Suprapubic skin (tissue), 4 donors: ENCODE measurements at regions not wholly inside any gene's neighbourhood (a gene's known extent, or its start where the extent isn't known, plus 50 kb on each side); places are given as distances from the start of the nearest gene placed in this dataset.

ENCODE experiments used
- POLR2A ChIP-seq, 2 donors: fragments of 450-650 bp; IDR thresholded peaks; one replicate each; pipeline ENCODE4 v1.6.1; 2017; ENCODE audit warnings: antibody characterized with exemption in 2 of 2, mild to moderate bottlenecking in 2 of 2, moderate library complexity in 2 of 2
- POLR2AphosphoS5 ChIP-seq, 3 donors: sonication (generic); formaldehyde crosslinking; IDR thresholded peaks; one replicate each; pipeline ENCODE4 v1.6.1; 2017; ENCODE audit warnings: antibody characterized with exemption in 3 of 3
- TF ChIP-seq, protein P1 (sequence below), 2 donors: fragments of 200-600 bp in 1 of 2; fragments of 450-650 bp in 1 of 2; sonication (generic) in 1 of 2; IDR thresholded peaks; one replicate each; pipeline ENCODE4 v1.5.1; 2016 to 2019; ENCODE audit warnings: antibody characterized with exemption in 2 of 2, mild to moderate bottlenecking in 1 of 2, moderate library complexity in 1 of 2

- TF ChIP-seq, protein P1, sequence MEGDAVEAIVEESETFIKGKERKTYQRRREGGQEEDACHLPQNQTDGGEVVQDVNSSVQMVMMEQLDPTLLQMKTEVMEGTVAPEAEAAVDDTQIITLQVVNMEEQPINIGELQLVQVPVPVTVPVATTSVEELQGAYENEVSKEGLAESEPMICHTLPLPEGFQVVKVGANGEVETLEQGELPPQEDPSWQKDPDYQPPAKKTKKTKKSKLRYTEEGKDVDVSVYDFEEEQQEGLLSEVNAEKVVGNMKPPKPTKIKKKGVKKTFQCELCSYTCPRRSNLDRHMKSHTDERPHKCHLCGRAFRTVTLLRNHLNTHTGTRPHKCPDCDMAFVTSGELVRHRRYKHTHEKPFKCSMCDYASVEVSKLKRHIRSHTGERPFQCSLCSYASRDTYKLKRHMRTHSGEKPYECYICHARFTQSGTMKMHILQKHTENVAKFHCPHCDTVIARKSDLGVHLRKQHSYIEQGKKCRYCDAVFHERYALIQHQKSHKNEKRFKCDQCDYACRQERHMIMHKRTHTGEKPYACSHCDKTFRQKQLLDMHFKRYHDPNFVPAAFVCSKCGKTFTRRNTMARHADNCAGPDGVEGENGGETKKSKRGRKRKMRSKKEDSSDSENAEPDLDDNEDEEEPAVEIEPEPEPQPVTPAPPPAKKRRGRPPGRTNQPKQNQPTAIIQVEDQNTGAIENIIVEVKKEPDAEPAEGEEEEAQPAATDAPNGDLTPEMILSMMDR (IDR thresholded peaks at IDR 0.05): no peak
- TF ChIP-seq POLR2A (IDR thresholded peaks at IDR 0.05) (no peak), POLR2AphosphoS5 (IDR thresholded peaks at IDR 0.05) (peak in 2 of 3 donors; percentile 11 to 53)
These were observed 356.3 kb upstream of the TNRC6C start for GRCh38 chr17:77602062-77602746.
